ENCODE measurements at regions not wholly inside any gene's neighbourhood (a gene's known extent, or its start where the extent isn't known, plus 50 kb on each side); places are given as distances from the start of the nearest gene placed in this dataset.

DNA sequence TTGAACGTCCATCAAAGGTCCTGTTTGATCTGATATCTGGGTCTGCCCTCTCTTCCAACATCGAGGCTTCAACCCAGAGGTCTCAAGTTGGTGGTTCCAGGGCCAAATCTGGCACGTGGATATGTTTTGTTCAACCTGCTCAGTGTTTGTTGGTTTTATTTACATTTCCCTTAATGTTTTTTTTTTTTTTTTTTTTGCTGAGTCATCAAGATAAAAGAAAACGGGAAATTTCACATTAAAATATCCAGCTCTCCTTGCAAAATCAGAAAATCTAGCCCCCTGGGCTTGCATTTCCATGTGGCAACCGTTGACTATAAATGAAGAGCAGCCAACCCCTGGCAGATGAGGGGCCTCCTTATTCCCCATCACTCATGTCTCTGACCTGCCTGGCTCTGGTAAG lies 765.6 kb upstream of the TBX3 start:
- no peak for TF ChIP-seq EGR1 (IDR thresholded peaks at IDR 0.05)
- TF ChIP-seq YY1 (IDR thresholded peaks at IDR 0.05; ENCODE audit: low read depth), result no peak
- no peak for TF ChIP-seq ZBTB7A (IDR thresholded peaks at IDR 0.05; ENCODE audit: low read depth)
- no peak for TF ChIP-seq TCF12 (IDR thresholded peaks at IDR 0.05; ENCODE audit: low read depth)
- no peak for TF ChIP-seq EP300 (IDR thresholded peaks at IDR 0.05; ENCODE audit: borderline replicate concordance)
- TF ChIP-seq RAD21 (IDR thresholded peaks at IDR 0.05; ENCODE audit: low read depth), result no peak
- TF ChIP-seq, protein P1, sequence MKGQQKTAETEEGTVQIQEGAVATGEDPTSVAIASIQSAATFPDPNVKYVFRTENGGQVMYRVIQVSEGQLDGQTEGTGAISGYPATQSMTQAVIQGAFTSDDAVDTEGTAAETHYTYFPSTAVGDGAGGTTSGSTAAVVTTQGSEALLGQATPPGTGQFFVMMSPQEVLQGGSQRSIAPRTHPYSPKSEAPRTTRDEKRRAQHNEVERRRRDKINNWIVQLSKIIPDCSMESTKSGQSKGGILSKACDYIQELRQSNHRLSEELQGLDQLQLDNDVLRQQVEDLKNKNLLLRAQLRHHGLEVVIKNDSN (IDR thresholded peaks at IDR 0.05), result no peak
- TF ChIP-seq TAF1 (IDR thresholded peaks at IDR 0.05; ENCODE audit: low read depth), result no peak
- no peak for TF ChIP-seq CEBPB (IDR thresholded peaks at IDR 0.05)
